ENCODE measurements at regions not wholly inside any gene's neighbourhood (a gene's known extent, or its start where the extent isn't known, plus 50 kb on each side); places are given as distances from the start of the nearest gene placed in this dataset.

DNA sequence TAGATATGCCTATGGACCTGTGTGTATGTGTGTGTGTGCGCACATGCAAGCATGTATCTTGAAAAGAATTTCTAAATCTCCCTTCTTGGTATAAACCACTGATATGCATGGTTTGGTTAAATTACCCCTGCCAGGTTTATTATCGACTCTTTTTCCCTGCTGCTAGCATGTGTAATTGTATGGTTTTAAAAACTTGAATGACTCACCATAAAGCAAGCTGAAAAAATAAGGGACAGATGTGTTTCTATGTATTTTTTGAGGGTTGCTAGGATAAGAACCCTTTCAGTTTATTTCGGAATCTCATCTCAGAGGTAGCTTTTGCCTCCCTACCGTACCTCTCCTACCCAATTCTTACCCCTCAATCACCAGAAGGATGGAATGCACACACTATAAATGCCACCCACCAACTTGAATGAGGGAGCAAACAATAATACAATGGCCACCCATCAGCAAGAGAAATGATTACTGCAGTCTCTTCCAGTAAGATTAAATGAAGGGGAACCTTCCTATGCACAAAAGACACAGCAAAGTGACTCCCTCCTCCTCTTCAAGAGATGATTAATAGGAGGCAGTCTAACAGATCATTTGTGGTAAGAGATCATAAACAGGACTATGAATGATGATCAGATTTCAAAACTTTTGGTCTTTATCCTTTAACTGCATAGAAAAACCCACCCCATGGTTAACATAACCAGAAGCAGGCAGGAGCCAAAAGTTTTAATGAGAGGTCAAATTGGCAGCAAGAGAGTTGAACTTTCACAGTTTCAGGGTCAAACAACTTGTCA lies 357.2 kb downstream of the SATB2 start:
- TF ChIP-seq, protein P1, sequence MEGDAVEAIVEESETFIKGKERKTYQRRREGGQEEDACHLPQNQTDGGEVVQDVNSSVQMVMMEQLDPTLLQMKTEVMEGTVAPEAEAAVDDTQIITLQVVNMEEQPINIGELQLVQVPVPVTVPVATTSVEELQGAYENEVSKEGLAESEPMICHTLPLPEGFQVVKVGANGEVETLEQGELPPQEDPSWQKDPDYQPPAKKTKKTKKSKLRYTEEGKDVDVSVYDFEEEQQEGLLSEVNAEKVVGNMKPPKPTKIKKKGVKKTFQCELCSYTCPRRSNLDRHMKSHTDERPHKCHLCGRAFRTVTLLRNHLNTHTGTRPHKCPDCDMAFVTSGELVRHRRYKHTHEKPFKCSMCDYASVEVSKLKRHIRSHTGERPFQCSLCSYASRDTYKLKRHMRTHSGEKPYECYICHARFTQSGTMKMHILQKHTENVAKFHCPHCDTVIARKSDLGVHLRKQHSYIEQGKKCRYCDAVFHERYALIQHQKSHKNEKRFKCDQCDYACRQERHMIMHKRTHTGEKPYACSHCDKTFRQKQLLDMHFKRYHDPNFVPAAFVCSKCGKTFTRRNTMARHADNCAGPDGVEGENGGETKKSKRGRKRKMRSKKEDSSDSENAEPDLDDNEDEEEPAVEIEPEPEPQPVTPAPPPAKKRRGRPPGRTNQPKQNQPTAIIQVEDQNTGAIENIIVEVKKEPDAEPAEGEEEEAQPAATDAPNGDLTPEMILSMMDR (IDR thresholded peaks at IDR 0.05) = no peak
- H3K27ac ChIP-seq = no peak overlapping the region

DNA sequence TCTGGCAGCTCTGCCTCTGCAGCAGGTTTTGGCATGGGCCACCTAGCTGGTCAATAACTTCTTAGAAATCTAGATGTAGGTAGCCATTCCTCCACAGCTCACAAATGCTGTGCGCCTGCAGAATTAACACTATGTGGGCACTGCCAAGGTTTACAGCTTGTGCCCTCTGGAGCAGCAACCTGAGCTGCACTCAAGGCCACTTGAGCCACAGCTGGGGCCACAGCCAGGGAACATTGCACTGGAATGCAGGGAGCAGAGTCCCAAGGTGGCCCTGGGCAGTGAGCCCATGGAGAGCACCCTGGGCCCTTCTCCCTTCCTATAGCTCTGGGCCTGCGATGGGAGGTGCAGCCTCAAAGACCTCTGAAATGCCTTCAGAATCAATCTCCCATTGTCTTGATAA lies 365.3 kb downstream of the SATB2 start:
- Histone ChIP-seq H3K4me3 (no peak overlapping the region), H3K27ac (no peak overlapping the region)
- no peak for DNase-seq (ENCODE audit: low spot score)
- TF ChIP-seq, protein P1 (IDR thresholded peaks at IDR 0.05) = no peak

More for the DNA sequence above, 357.2 kb downstream of the SATB2 start:
- no peak for DNase-seq (ENCODE audit: low spot score)
- H3K4me3 ChIP-seq = no peak overlapping the region

DNA sequence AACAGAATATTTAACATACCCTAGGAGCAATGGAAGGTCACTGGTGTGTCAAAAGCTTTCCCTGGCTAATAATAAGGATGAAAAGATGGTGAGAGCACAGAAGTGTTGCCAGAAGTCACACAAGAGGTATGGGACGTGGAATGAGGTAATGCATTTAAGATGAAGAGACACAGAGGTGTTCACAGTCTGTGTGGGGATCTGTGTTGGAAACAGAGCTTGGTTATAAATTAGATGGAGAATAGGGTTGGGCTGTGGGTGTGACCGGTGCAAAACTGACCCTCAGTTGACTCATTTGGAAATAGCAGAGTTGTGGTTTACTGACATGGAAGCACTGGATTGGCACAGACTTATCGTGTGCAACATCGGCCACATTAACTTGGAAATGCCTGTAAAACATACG lies 372.5 kb downstream of the SATB2 start:
- no peak for DNase-seq (ENCODE audit: low spot score)
- TF ChIP-seq, protein P1 (IDR thresholded peaks at IDR 0.05) = no peak
- Histone ChIP-seq H3K27ac (no peak overlapping the region), H3K4me3 (no peak overlapping the region)

DNA sequence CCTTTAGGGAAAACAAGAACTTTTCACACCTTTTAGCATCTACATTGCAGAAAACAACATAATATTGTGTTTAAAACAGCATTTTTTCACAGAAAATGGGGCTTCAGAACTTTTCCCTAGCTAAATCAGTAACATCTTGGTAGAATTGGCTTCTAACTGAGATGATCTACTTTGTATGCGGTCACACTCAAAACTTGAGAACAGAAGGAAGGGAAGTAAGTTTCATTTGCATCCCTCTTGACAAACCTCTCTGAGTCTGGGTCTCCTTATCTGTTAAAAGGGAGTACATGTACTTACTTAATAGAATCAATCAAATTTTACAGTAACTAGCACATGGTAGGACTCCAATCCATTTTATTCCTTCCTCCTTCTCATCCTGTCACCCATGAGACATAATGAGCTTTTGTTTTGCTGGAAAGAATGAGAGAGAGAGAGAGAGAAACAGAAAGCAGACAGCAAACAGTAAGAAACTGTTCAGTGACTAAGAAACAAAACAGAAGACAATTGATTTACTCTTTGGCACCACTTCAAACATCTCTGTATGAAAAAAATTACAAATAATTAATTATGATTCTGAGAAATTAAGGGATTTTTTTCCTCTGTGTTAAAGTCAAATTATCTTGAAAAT lies 387.3 kb downstream of the SATB2 start:
- no peak for DNase-seq (ENCODE audit: low spot score)
- Histone ChIP-seq H3K4me3 (no peak overlapping the region), H3K27ac (no peak overlapping the region)
- TF ChIP-seq, protein P1 (IDR thresholded peaks at IDR 0.05) = no peak

DNA sequence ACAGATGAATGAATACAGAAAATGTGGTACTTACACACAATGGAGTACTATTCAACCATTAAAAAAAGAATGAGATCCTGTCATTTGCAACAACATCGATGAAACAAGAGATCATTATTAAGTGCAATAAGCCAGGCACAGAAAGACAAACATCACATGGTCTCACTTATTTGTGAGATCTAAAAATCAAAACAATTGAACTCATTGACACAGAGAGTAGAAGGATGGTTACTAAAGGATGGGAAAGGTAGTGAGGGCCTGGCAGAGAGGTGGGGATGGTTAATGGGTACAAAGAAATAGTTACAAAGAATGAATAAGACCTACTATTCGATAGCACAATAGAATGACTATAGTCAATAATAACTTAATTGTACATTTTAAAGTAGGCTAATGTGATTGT lies 393.5 kb downstream of the SATB2 start:
- H3K27ac ChIP-seq = no peak overlapping the region
- no peak for DNase-seq (ENCODE audit: low spot score)
- no peak overlapping the region for H3K4me3 ChIP-seq
- TF ChIP-seq, protein P1 (IDR thresholded peaks at IDR 0.05) = no peak

DNA sequence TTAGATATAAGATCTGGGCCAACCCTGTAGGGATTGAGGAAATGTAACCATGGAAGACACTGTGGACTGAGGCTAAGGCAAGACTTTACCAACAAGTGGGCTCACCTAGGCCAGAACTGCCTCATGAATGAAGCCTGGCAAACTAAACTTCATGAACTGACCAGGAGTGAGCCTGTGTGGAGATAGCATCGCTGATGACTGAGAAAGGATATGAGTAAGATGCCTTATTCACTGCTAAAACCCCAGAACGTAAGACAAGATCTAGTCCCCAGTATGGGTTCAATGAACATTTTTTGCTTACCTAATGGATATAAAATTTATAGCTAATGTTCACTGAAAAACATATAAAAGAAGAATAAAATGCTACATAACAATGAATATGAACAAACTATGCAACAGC lies 399.8 kb downstream of the SATB2 start:
- H3K27ac ChIP-seq = no peak overlapping the region
- no peak for DNase-seq (ENCODE audit: low spot score)
- TF ChIP-seq, protein P1 (IDR thresholded peaks at IDR 0.05) = no peak
- H3K4me3 ChIP-seq = no peak overlapping the region

DNA sequence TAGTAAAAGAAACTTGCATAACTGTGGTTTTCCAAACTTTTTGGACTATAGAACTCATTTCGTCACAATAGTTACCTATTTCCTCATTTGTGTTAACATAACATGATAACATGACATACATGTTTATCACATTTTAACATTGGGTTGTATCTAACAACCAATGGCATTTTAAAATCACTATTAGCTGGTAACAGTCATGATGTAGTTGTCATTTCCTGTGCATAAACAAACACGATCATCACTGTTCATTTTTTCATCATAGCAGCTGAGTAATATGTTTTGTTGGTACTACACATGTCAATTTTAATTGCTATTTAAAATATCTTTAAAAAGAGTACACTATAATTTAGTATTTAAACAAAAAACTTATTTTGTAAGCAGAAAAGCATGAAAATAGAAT lies 402.4 kb downstream of the SATB2 start:
- H3K27ac ChIP-seq = no peak overlapping the region
- TF ChIP-seq, protein P1 (IDR thresholded peaks at IDR 0.05) = no peak
- DNase-seq (ENCODE audit: low spot score) = no peak

More for the DNA sequence above, 402.4 kb downstream of the SATB2 start:
- H3K4me3 ChIP-seq = no peak overlapping the region
